H1 (cell line): ENCODE measurements at regions not wholly inside any gene's neighbourhood (a gene's known extent, or its start where the extent isn't known, plus 50 kb on each side); places are given as distances from the start of the nearest gene placed in this dataset.
A peak's percentile ranks its signal among the peaks of the same experiment; 100 is the strongest.

Experiments used
- CTCF ChIA-PET: fragments of 300-600 bp; sonication (Branson Sonifier 250); formaldehyde crosslinking; loops from one replicate; lab custom pipeline; 2021; ENCODE audit not compliant: partially characterized antibody; lab: Charles Lee
- POLR2A ChIA-PET: fragments of 300-600 bp; sonication (Branson Sonifier 250); formaldehyde crosslinking; loops from one replicate; lab custom pipeline; 2021; ENCODE audit warnings: inconsistent platforms; ENCODE audit not compliant: partially characterized antibody; lab: Charles Lee
- DNase-seq, 2 experiments: peaks; one replicate each; pipeline versions ENCODE4 v3.0.0 to v3.0.0-alpha.2; 2010 to 2022; ENCODE audit warnings: low spot score in 2 of 2, low read depth in 1 of 2, mixed read lengths in 1 of 2
- FAIRE-seq: peaks from 2 replicates; lab custom pipeline; 2011; peaks lifted over from hg19 to GRCh38; lab: Jason Lieb, UNC
- H2AFZ ChIP-seq: 2 replicates; pipeline ENCODE4 v1.8.1; 2012; ENCODE audit warnings: low read length, inconsistent platforms
- H2AK5ac ChIP-seq: 2 replicates; pipeline ENCODE4 v1.6.1; 2013; ENCODE audit warnings: low read depth, low read length
- H2BK120ac ChIP-seq: replicated peaks from 2 replicates; pipeline ENCODE3; 2013; ENCODE audit warnings: low read depth, low read length, inconsistent platforms
- H2BK12ac ChIP-seq: 2 replicates; pipeline ENCODE4 v1.6.1; 2013; ENCODE audit warnings: low read depth, low read length
- H2BK15ac ChIP-seq: 2 replicates; pipeline ENCODE4 v1.6.1; 2013; ENCODE audit warnings: low read length
- H2BK20ac ChIP-seq: 2 replicates; pipeline ENCODE4 v1.6.1; 2013; ENCODE audit warnings: low read length
- H2BK5ac ChIP-seq: 2 replicates; pipeline ENCODE4 v1.6.1; 2013; ENCODE audit warnings: low read depth, low read length
- H3K14ac ChIP-seq: 2 replicates; pipeline ENCODE4 v1.6.1; 2013; ENCODE audit warnings: inconsistent platforms; ENCODE audit not compliant: insufficient read length
- H3K18ac ChIP-seq: 2 replicates; pipeline ENCODE4 v1.6.1; 2013; ENCODE audit warnings: low read length; ENCODE audit errors: extremely low read depth
- H3K23ac ChIP-seq: 2 replicates; pipeline ENCODE4 v1.6.1; 2013; ENCODE audit warnings: inconsistent platforms; ENCODE audit not compliant: insufficient read length
- H3K23me2 ChIP-seq: 2 replicates; pipeline ENCODE4 v1.6.1; 2013; ENCODE audit warnings: low read depth, low read length
- H3K27ac ChIP-seq: 2 replicates; pipeline ENCODE4 v1.6.1; 2011; ENCODE audit warnings: low read depth, low read length, inconsistent platforms
- H3K27me3 ChIP-seq, 4 experiments: replicated peaks in 1 of 4; 1 replicate in 1 of 4; 2 replicates in 3 of 4; pipeline versions ENCODE4 v1.6.1 to v1.8.1; 2011 to 2013; ENCODE audit warnings: low read length in 3 of 4, mild to moderate bottlenecking in 3 of 4, inconsistent platforms in 2 of 4, mixed read lengths in 2 of 4, moderate library complexity in 1 of 4; ENCODE audit not compliant: control insufficient read depth in 3 of 4, insufficient read depth in 3 of 4; ENCODE audit errors: extremely low read depth in 1 of 4
- H3K36me3 ChIP-seq, 4 experiments: 2 replicates each; pipeline versions ENCODE4 v1.6.1 to v1.8.1; 2011 to 2013; ENCODE audit warnings: mild to moderate bottlenecking in 4 of 4, low read length in 3 of 4, moderate library complexity in 2 of 4, control low read depth in 1 of 4, inconsistent platforms in 1 of 4; ENCODE audit not compliant: insufficient read depth in 4 of 4, control insufficient read depth in 2 of 4
- H3K4ac ChIP-seq: replicated peaks from 2 replicates; pipeline ENCODE3; 2013; ENCODE audit warnings: low read length, low read depth, mixed read lengths, inconsistent platforms; ENCODE audit not compliant: insufficient read length
- H3K4me1 ChIP-seq, 4 experiments: replicated peaks in 1 of 4; 1 replicate in 1 of 4; 2 replicates in 3 of 4; pipeline versions ENCODE4 v1.6.1 to v1.8.1; 2011 to 2013; ENCODE audit warnings: low read length in 3 of 4, inconsistent platforms in 2 of 4, mixed read lengths in 1 of 4; ENCODE audit not compliant: insufficient read depth in 4 of 4, control insufficient read depth in 3 of 4
- H3K4me2 ChIP-seq, 2 experiments: 2 replicates each; pipeline versions ENCODE4 v1.6.1 to v1.8.1; 2011 to 2013; ENCODE audit warnings: low read depth in 2 of 2, low read length in 2 of 2, control low read depth in 1 of 2, inconsistent platforms in 1 of 2, mild to moderate bottlenecking in 1 of 2; ENCODE audit not compliant: insufficient read depth in 1 of 2
- H3K4me3 ChIP-seq, 4 experiments: fragments of 200-600, 300-600 bp in 1 of 4; sonication (generic), shearing (Covaris generic), sonication (Bioruptor Twin) in 1 of 4; 2 replicates each; pipeline versions ENCODE4 v1.5.1 to v1.8.1; 2011 to 2016; ENCODE audit warnings: low read length in 4 of 4, low read depth in 3 of 4, control low read depth in 2 of 4, inconsistent platforms in 2 of 4, mild to moderate bottlenecking in 2 of 4, mixed read lengths in 1 of 4, moderate library complexity in 1 of 4; ENCODE audit not compliant: insufficient read depth in 2 of 4; ENCODE audit errors: extremely low read depth in 1 of 4
- H3K56ac ChIP-seq: replicated peaks from 2 replicates; pipeline ENCODE3; 2013; ENCODE audit warnings: low read depth, mild to moderate bottlenecking, mixed read lengths, low read length, inconsistent platforms; ENCODE audit not compliant: insufficient read length
- H3K79me1 ChIP-seq: 2 replicates; pipeline ENCODE4 v1.6.1; 2013; ENCODE audit warnings: low read depth, low read length, control low read depth
- H3K79me2 ChIP-seq, 2 experiments: 2 replicates each; pipeline versions ENCODE4 v1.6.1 to v1.8.1; 2012 to 2013; ENCODE audit warnings: low read length in 2 of 2, mild to moderate bottlenecking in 2 of 2, inconsistent platforms in 1 of 2; ENCODE audit not compliant: insufficient read depth in 2 of 2, control insufficient read depth in 1 of 2
- H3K9ac ChIP-seq, 4 experiments: replicated peaks in 1 of 4; 1 replicate in 1 of 4; 2 replicates in 3 of 4; pipeline versions ENCODE4 v1.6.1 to v1.8.1; 2011 to 2013; ENCODE audit warnings: low read depth in 3 of 4, low read length in 3 of 4, control low read depth in 2 of 4, mild to moderate bottlenecking in 2 of 4, moderate library complexity in 2 of 4, inconsistent platforms in 1 of 4; ENCODE audit errors: extremely low read depth in 1 of 4
- H3K9me3 ChIP-seq, 2 experiments: 2 replicates each; pipeline versions ENCODE4 v1.6.1 to v1.8.1; 2012 to 2013; ENCODE audit warnings: mild to moderate bottlenecking in 2 of 2, moderate library complexity in 2 of 2, control low read depth in 1 of 2, inconsistent platforms in 1 of 2, low read depth in 1 of 2, low read length in 1 of 2, mixed read lengths in 1 of 2; ENCODE audit not compliant: insufficient read depth in 2 of 2
- H4K20me1 ChIP-seq, 2 experiments: replicated peaks in 1 of 2; 2 replicates each; pipeline versions ENCODE3 to v1.8.1; 2011 to 2013; ENCODE audit warnings: inconsistent platforms in 2 of 2, low read length in 2 of 2, mild to moderate bottlenecking in 1 of 2; ENCODE audit not compliant: insufficient read depth in 2 of 2, control insufficient read depth in 1 of 2
- H4K5ac ChIP-seq: 2 replicates; pipeline ENCODE4 v1.6.1; 2013; ENCODE audit warnings: low read length, low read depth, mixed read lengths, inconsistent platforms; ENCODE audit not compliant: insufficient read length
- H4K8ac ChIP-seq: 2 replicates; pipeline ENCODE4 v1.8.0; 2013; ENCODE audit warnings: mild to moderate bottlenecking, moderate library complexity, low read length, inconsistent platforms; ENCODE audit not compliant: insufficient read depth; ENCODE audit errors: extremely low read depth
- H4K91ac ChIP-seq: replicated peaks from 2 replicates; pipeline ENCODE3; 2013; ENCODE audit warnings: low read length, mixed read lengths, inconsistent platforms; ENCODE audit not compliant: insufficient read length
- BACH1 ChIP-seq: IDR thresholded peaks from 2 replicates; pipeline ENCODE4 v1.6.1; 2012; ENCODE audit warnings: low read length, improper control_type of control experiment
- RAD21 ChIP-seq, 2 experiments: IDR thresholded peaks in 1 of 2; conservative IDR thresholded peaks in 1 of 2; 2 replicates each; pipeline ENCODE4 v1.6.1; 2011; ENCODE audit warnings: low read depth in 2 of 2, low read length in 2 of 2, improper control_type of control experiment in 1 of 2, inconsistent platforms in 1 of 2, mild to moderate bottlenecking in 1 of 2, moderate library complexity in 1 of 2
- WGBS, 2 experiments: shearing (Covaris generic) in 1 of 2; methylation state at CpG; one replicate each; pipeline versions ENCODE4 v1.1.6 to v1.1.7; 2013 to 2015; ENCODE audit warnings: low lambda C conversion rate in 2 of 2, mixed read lengths in 2 of 2, inconsistent platforms in 1 of 2, low coverage in 1 of 2, missing lambda C conversion rate in 1 of 2; ENCODE audit not compliant: insufficient replicate concordance in 2 of 2, insufficient coverage in 1 of 2, insufficient read length in 1 of 2; ENCODE audit errors: extremely low coverage in 1 of 2, missing lambda C conversion rate in 1 of 2; 5-methylcytosine and 5-hydroxymethylcytosine counted together

- Histone ChIP-seq H2BK15ac (no peak overlapping the region), H3K79me1 (no peaks in the 10 kb centered on the region), H2BK20ac (no peak overlapping the region), H2AK5ac (no peak overlapping the region), H3K4me2 (no peak overlapping the region), H3K4me3 (no peak overlapping the region), H3K27me3 (no peaks in the 10 kb centered on the region), H3K23me2 (0 out of 2 replicates have a peak, but pooled peaks cover 1% of the 10 kb centered on the region), H3K4me1 (no peaks in the 10 kb centered on the region), H3K18ac (no peak overlapping the region), H3K79me2 (no peaks in the 10 kb centered on the region), H4K91ac (no peak overlapping the region), H4K20me1 (no peaks in the 10 kb centered on the region), H2BK5ac (no peak overlapping the region), H2AFZ (peak overlapping the region; percentile 73; the same call in 1 of the 2 replicates), H2BK120ac (no peak overlapping the region), H3K4ac (no peak overlapping the region), H4K8ac (no peak overlapping the region), H2BK12ac (no peak overlapping the region), H3K56ac (no peak overlapping the region), H4K5ac (no peak overlapping the region), H3K36me3 (no peaks in the 10 kb centered on the region), H3K27ac (no peak overlapping the region), H3K9ac (no peak overlapping the region), H3K14ac (no peak overlapping the region), H3K9me3 (no peaks in the 10 kb centered on the region), H3K23ac (no peak overlapping the region)
- CTCF ChIA-PET: no interaction called here
- 0 out of 4 replicates have a peak, but pooled peaks of 1 of the 2 experiments have one; percentile 6 for TF ChIP-seq RAD21 (IDR thresholded peaks at IDR 0.05 in 1 of 2, conservative IDR thresholded peaks at IDR 0.05 in 1 of 2; ENCODE audit: low read depth in 2 of 2, low read length in 2 of 2)
- TF ChIP-seq BACH1: no peak
- no peak for FAIRE-seq
- WGBS, 2 experiments: 94% methylated on average over 8 of the region's 8 CpGs; no CpG with 5 or more reads in 1 of the 2 experiments
- DNase-seq: no peak
- POLR2A ChIA-PET: no interaction called here
These were observed 574.7 kb upstream of the PLXNA2 start for GRCh38 chr1:208818770-208819445.
